Activated gamma-delta T cell treated with Interleukin-2 at 50 U/mL for 16 hours (primary cell): ENCODE measurements at regions not wholly inside any gene's neighbourhood (a gene's known extent, or its start where the extent isn't known, plus 50 kb on each side); places are given as distances from the start of the nearest gene placed in this dataset.
"Not testable (repeated sequence)": the region's sequence is repeated elsewhere in the genome, so short reads cannot be mapped to it uniquely, and the experiment has no call there.

Experiments
- DNase-seq: peaks from one replicate; pipeline ENCODE4 v3.0.0-alpha.2; 2020

DNA sequence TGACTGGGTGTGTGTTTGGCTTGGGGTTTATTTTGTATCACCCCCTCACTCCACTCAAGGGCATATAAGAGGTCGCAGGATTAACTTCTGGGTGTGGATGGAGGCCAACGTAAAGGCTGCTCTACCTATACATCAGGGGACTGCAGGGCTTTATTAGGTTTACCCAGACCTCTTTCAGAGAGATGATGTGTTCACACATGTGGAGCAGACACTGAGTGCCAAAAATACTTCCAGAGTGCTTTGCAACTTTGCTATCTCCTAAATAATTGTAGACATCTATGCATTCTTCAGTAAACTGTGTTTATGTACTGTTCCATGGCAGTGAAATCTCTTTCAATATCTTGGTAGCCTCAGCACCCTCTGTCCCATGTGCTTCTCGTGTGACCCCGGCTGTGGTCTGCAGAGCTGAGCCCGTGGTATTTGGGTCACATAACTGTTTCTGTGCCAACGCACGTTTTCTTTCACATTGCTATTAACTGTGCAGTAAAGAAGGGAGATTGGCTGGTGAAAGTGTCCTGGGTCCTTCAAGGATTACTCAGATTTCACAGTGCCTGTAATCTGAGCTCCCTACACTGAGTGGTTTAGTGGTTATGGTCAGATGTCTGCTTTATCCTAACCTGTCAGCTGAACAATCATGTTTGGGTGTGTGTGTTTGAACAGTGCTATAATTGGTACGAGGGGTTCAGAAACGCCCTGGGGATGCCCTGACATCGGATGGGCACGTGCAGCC is 208.1 kb downstream of the VAPA start:
- DNase-seq, result no peak

DNA sequence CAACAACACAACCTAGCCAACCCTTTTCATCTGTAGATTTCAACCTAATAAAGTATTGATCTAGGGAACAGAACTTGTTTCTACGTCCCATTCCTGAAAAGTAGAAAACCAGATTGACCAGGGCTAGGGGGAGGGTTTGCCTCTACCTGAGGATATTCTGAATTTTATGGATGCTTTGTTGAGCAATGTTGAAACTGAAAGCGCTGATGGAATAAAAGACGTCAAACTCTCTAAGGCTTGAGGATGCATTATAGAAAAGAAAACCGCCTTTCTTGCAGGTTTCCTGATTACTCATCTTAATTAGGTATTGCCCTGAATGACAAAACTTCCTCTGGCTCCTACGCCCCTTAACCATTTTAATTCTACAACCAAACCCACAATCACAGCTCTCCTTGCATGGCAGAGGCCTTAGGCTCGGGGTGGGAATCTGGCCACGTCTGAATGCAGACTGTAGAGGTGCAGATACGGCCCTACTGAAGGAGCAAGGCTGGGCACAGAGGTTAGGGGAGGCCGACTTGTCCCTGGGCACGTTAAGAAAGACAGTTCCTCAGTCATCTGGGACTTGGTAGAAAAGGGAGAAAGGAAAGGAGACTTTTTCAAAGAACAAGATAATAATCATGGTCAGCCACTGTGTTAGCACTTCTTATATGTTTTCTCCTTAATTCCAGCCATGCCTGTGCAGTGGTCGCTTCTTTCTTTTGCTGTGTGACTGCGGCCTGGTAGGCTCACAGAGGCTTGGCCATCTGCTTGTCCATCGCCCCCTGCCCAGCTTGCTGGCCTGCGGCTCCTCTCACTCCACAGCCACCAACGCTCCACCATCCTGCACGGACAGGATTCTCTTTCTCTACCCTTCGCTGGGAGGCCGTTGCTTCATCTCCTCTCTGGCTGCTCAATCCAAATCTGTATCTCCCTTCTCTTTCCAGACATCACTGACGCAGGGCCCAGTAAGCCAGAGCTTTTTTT is 209.5 kb downstream of the VAPA start:
- no peak for DNase-seq

DNA sequence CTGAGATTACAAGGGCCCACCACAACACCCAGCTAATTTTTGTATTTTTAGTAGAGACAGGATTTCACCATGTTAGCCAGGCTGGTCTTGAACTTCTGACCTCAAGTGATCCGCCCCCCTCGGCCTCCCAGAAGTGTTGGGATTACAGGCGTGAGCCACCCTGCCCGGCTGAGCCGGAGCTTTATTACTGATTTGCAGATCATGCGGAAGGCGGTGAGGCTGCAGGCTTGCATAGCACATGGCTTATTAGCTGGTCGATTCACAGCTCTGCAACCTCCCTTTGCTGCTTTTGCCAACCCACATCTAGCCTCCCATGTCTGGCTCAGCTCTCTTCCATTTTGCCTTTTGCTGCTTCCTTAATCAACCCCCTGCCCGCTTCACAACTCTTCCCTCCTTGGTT is 210.3 kb downstream of the VAPA start:
- DNase-seq, result no peak

DNA sequence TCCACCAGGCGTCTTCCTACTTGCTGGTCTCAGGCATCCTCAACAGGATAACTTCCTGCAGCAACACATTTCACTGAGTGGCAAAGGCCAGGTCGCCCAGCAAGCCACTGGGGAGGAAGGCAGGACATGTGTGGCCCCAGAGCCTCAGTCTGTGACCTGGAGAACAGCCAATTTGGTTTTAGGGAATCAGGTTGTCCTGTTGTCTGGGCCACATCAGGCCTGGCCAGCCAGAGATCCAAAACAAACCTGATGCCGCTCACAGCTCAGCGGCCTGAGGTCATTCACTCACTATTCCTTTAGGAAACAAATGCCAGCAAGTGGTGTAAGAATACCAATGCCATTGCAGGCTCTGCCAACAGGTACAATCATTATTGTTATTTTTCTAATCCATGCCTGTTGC is 210.7 kb downstream of the VAPA start:
- DNase-seq, result no peak

DNA sequence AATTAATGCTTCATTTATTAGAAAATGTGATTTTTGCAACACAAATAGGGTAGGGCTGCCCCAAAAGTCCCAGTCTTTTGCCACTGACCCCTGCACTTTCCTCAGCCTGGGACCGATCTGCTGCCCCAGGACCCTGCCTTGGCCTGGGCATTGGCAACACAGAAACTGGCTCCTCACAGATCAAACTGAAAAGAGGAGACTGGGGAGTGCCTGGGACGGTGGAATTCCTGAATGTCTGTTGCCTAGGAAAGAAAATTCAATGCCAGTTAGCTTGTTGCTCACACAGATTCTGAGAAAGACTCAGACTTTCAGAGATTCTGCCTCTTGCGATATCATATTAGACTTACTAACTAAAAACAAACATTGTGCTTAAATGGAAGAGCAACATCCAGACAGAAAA is 211.2 kb downstream of the VAPA start:
- no peak for DNase-seq

- no peak for DNase-seq
These were observed 213.9 kb downstream of the VAPA start for GRCh38 chr18:10127729-10128128.

DNA sequence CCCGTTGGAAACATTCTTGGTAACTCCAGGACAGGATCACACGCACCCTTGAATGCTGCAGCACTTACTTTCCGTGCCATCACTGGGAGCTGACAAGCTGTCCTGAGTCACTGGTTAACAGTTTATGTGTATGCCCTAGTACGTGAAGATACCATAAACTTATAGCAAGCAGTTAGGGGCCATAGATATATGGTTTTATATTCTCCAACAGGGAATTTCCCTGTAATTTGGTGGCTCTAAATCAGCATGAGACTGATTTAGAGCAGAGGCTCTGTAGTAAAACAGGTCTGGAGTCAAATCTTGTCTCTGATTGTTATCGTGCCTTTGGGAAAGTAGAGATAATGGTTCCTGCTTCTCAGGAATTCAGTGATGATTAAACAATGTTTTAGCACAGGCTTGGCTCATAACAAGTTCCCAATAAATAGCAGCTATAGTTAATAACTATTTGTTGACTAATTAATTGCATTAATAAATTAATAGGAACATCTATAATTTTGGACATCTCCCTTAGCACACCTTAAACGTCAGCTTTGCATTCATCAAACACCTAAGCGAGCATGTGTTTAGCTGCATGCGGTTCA is 215.2 kb downstream of the VAPA start:
- no peak for DNase-seq

DNA sequence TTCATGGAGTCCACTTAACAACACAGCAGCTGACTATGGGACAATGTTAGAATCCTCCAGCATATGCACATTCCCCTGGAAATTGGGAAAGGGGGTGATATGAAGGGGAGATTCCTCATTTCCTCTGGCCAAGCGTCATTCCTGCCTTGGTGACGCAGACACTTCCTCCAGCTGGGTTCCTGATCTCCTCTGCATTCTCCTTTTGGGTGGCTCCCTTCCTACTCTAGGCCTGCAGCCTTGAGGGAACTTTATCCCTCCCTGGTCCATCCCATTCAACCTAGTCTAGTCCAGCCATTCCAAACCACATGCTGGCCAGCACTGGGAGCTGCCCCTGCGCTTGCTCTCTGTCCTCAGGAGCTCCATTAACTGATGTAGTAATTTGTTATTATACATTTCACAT is 216.8 kb downstream of the VAPA start:
- DNase-seq, result no peak

DNA sequence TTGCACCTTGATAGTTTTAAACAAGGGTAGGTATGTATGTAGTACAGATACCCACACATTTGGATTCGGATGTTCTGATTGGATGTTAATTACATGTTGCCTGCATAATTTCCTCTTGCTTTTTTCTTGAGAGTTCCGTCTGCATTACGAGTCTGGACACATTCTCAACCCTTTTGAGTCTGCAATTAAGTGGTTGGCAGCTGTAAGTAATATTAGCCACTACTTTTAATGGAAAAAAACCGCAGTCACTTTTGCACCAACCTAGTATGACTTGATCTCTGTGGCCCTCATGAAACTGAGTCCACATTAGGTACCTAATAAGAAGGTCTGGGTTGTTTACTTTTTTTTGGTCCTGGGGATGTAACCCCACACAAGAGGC is 217.3 kb downstream of the VAPA start:
- no peak for DNase-seq

GRCh38 chr18:10131460-10132395 is 217.9 kb downstream of the VAPA start:
- DNase-seq, result no peak

- no peak for DNase-seq
These were observed 219.7 kb downstream of the VAPA start for GRCh38 chr18:10133516-10133915.

DNA sequence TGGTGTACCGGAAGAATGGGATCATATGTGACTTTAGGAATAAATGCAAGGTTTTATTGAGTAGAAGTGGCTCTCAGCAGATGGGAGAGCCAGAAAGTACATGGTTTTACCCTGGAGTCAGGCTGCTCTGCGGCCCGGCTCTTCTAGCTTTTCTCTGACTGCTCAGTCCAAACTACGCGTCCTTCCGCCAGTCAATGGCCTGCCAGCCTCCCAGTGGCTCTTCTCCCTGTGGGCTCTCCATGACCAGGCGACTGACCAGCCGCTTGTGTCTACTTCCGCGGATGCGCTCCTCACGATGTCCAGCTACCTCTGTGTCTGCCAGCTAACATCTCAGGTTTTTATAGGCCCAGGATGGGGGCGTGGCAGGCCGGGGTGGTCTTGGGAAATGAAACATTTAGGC is 220.4 kb downstream of the VAPA start:
- DNase-seq, result no peak

- not testable (repeated sequence) for DNase-seq
These were observed 220.9 kb downstream of the VAPA start for GRCh38 chr18:10134749-10135148.

- DNase-seq, result no peak
These were observed 221.6 kb downstream of the VAPA start for GRCh38 chr18:10135302-10135926.

DNA sequence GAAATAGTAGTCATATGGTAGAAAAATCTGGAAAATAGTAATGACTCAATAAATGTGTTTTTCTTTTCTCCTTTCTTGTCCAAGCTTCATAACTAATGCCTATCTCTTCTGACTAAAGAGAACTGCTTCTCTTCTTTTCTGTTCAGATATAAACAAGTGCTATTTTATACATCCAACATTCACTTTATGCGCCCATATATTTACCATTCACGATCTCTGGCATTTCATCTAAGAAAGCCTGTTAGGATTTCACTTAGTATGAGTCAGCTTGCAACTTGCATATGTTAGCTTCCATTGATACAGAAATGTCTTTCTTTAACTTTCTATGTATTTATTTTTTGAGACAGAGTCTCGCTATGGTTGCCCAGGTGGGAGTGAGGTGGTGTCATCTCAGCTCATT is 224.9 kb downstream of the VAPA start:
- no peak for DNase-seq

DNA sequence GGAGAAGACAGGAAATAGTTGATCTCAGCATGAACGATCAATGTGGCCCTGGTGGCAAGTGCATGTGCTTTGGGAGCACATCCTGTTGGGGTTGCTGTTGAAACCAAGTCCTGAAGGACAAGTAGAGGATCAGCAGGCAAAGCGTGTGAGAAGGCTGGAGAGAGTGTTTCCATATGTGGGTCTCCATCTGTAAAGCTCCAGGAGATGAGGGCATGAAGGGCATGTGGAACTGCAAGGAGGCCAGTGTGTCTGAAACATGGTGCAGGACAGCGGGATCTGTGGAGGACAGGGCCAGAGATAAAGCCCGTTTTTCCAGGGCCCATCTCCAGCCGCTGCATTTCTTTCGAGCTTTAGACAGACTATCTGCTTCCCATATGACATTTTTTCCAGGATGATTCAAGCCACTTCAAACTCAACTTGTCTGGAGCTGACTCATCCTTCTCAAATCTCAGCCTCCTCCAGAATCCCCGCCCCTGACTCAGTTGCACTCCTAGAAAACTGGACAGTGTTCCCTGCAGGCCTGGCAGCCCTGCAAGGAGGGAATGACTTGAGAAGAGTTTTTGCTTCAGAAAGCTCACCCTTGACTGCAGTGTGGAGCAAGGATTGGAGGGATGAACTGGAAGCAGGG is 226.1 kb downstream of the VAPA start:
- DNase-seq, result no peak

GRCh38 chr18:10140461-10141282 is 226.9 kb downstream of the VAPA start:
- no peak for DNase-seq

DNA sequence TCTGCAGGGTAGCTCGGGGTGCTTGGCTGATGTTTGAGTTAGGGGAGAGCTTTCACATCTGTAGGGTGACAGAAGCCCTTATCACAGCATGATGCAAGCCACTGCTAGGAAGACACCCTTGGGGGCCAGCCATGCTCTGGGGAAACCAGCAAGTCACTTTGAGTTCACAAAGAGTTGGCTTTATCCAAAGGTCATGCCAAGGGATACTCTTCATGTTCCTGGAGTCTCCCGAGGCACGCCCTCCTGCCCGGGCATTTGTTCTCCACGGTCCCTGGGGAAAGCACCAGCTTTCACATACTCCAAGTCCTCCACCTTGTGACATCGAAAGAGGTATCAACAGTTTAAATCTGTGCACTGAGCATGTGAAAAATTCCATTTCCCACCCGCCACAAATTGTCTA is 227.7 kb downstream of the VAPA start:
- no peak for DNase-seq

DNA sequence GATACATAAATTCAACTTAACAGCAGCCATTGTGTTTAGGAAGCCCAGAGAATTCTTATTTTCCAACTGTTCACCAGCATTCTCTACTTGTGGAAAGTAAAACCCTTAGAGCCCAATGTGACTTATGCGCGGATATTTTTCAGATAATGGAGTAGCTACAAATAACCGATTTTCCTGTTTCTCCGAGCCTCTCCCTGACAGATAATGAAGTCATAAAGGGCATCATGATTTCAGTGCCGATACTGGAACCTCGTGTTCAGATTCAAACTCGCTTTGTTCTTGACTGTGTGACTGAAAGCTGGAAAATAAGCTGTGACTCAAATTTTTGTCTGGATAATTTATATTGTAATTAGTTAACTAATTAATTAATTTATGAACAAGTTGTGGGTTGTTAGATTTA is 228.2 kb downstream of the VAPA start:
- DNase-seq, result no peak

DNA sequence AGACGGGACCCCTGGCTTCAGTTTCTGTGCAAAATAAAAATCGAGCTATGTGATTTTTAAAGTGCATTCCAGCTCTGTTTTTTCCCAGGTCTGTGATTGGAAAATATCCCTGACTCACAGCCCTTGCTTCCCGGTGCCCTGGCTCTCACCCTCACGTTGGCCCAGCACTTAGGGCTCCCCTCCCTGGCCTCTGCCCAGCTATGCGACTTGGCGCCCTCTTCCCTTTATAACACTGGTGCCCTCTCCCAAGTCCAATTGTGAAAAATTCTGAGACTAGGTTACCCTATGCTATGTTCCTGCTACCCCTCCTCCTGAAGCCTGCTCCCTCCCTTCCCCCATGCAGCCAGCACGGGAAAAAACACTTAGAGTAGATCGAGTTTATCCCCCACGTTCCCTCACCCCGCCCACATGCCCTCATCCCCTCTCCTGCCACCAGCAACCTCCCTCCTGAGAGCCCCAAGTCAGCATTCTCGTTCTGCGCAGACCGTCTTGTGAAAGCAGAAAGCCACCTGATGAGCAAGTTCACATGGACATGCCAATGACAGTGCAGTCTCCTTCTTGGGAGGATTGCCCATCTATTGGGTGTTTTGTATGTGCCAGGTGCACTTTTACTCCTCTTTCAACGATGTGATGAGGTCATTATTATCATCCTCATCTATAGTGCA is 228.8 kb downstream of the VAPA start:
- DNase-seq, result no peak
